ENCODE measurements at regions not wholly inside any gene's neighbourhood (a gene's known extent, or its start where the extent isn't known, plus 50 kb on each side); places are given as distances from the start of the nearest gene placed in this dataset.
"Not testable (repeated sequence)": the region's sequence is repeated elsewhere in the genome, so short reads cannot be mapped to it uniquely, and the experiment has no call there.

GRCh38 chr6:85347812-85348211, 102.1 kb upstream of the NT5E start:
- no peaks in the 10 kb centered on the region for H3K9me3 ChIP-seq (replicated peaks)
- no peaks in the 10 kb centered on the region for H3K4me1 ChIP-seq
- TF ChIP-seq CTCF (IDR thresholded peaks at IDR 0.05; ENCODE audit: borderline replicate concordance) = no peak
- H3K27me3 ChIP-seq (ENCODE audit: low read depth) = no peaks in the 10 kb centered on the region
- no peak overlapping the region for H3K27ac ChIP-seq (replicated peaks)
- intact Hi-C loops (cut with micrococcal nuclease) = no loop called here
- no peaks in the 10 kb centered on the region for H3K36me3 ChIP-seq
- no peak overlapping the region for H3K4me3 ChIP-seq
- no peak for DNase-seq

GRCh38 chr6:85346196-85346595, 103.7 kb upstream of the NT5E start:
- Histone ChIP-seq H3K4me3 (no peak overlapping the region), H3K4me1 (no peaks in the 10 kb centered on the region), H3K27me3 (ENCODE audit: low read depth) (no peaks in the 10 kb centered on the region), H3K36me3 (no peaks in the 10 kb centered on the region), H3K27ac (replicated peaks) (no peak overlapping the region), H3K9me3 (replicated peaks) (no peaks in the 10 kb centered on the region)
- no peak for TF ChIP-seq CTCF (IDR thresholded peaks at IDR 0.05; ENCODE audit: borderline replicate concordance)
- intact Hi-C loops (cut with micrococcal nuclease) = no loop called here
- no peak for DNase-seq

GRCh38 chr6:85344996-85345395, 104.9 kb upstream of the NT5E start:
- no peak for TF ChIP-seq CTCF (IDR thresholded peaks at IDR 0.05; ENCODE audit: borderline replicate concordance)
- Histone ChIP-seq H3K4me1 (no peaks in the 10 kb centered on the region), H3K4me3 (no peak overlapping the region), H3K27me3 (ENCODE audit: low read depth) (peaks cover 7% of the 10 kb centered on the region), H3K36me3 (no peaks in the 10 kb centered on the region), H3K27ac (replicated peaks) (no peak overlapping the region), H3K9me3 (replicated peaks) (no peaks in the 10 kb centered on the region)
- intact Hi-C loops (cut with micrococcal nuclease) = no loop called here
- no peak for DNase-seq

GRCh38 chr6:85343428-85343827, 106.5 kb upstream of the NT5E start:
- Histone ChIP-seq H3K36me3 (no peaks in the 10 kb centered on the region), H3K27me3 (ENCODE audit: low read depth) (peaks cover 7% of the 10 kb centered on the region), H3K4me3 (no peak overlapping the region), H3K9me3 (replicated peaks) (no peaks in the 10 kb centered on the region), H3K27ac (replicated peaks) (no peak overlapping the region), H3K4me1 (no peaks in the 10 kb centered on the region)
- DNase-seq = no peak
- intact Hi-C loops (cut with micrococcal nuclease) = no loop called here
- TF ChIP-seq CTCF (IDR thresholded peaks at IDR 0.05; ENCODE audit: borderline replicate concordance) = no peak

GRCh38 chr6:85329196-85329595, 120.7 kb upstream of the NT5E start:
- no peak for DNase-seq
- intact Hi-C loops (cut with micrococcal nuclease) = no loop called here

GRCh38 chr6:85325811-85326210, 124.1 kb upstream of the NT5E start:
- H3K4me1 ChIP-seq; intact Hi-C loops (cut with micrococcal nuclease); DNase-seq; H3K27ac ChIP-seq (replicated peaks); H3K4me3 ChIP-seq; H3K9me3 ChIP-seq (replicated peaks); H3K36me3 ChIP-seq: not testable (repeated sequence)
- peaks cover 15% of the 10 kb centered on the region for H3K27me3 ChIP-seq (ENCODE audit: low read depth)

More at GRCh38 chr6:85329196-85329595, 120.7 kb upstream of the NT5E start:
- Histone ChIP-seq H3K4me1 (no peaks in the 10 kb centered on the region), H3K4me3 (no peak overlapping the region), H3K9me3 (replicated peaks) (no peaks in the 10 kb centered on the region), H3K27me3 (ENCODE audit: low read depth) (peaks cover 10% of the 10 kb centered on the region), H3K36me3 (no peaks in the 10 kb centered on the region), H3K27ac (replicated peaks) (no peak overlapping the region)
- no peak for TF ChIP-seq CTCF (IDR thresholded peaks at IDR 0.05; ENCODE audit: borderline replicate concordance)
